ENCODE measurements at regions not wholly inside any gene's neighbourhood (a gene's known extent, or its start where the extent isn't known, plus 50 kb on each side); places are given as distances from the start of the nearest gene placed in this dataset.

- no peak for TF ChIP-seq CTCF (IDR thresholded peaks at IDR 0.05)
- no peak overlapping the region for H3K4me3 ChIP-seq
- DNase-seq (ENCODE audit: low spot score) = no peak
- H3K27ac ChIP-seq = no peak overlapping the region
Measured at GRCh38 chr1:5763696-5764370, 228.4 kb downstream of the NPHP4 start.

GRCh38 chr1:5758859-5759578 is 233.2 kb downstream of the NPHP4 start:
- no peak for DNase-seq (ENCODE audit: low spot score)
- H3K27ac ChIP-seq = no peak overlapping the region
- no peak for TF ChIP-seq CTCF (IDR thresholded peaks at IDR 0.05)

GRCh38 chr1:5758000-5758858 is 234.0 kb downstream of the NPHP4 start:
- no peak for TF ChIP-seq CTCF (IDR thresholded peaks at IDR 0.05)
- H3K27ac ChIP-seq = no peak overlapping the region
- DNase-seq (ENCODE audit: low spot score) = no peak
- no peak overlapping the region for H3K4me3 ChIP-seq

More at GRCh38 chr1:5758859-5759578, 233.2 kb downstream of the NPHP4 start:
- H3K4me3 ChIP-seq = no peak overlapping the region

- no peak for TF ChIP-seq CTCF (IDR thresholded peaks at IDR 0.05)
- Histone ChIP-seq H3K4me3 (no peak overlapping the region), H3K27ac (no peak overlapping the region)
- DNase-seq (ENCODE audit: low spot score) = no peak
Measured at GRCh38 chr1:5757187-5757805, 234.9 kb downstream of the NPHP4 start.

- no peak overlapping the region for H3K27ac ChIP-seq
- no peak overlapping the region for H3K4me3 ChIP-seq
- DNase-seq (ENCODE audit: low spot score) = no peak
- no peak for TF ChIP-seq CTCF (IDR thresholded peaks at IDR 0.05)
Measured at GRCh38 chr1:5756434-5757186, 235.6 kb downstream of the NPHP4 start.

- H3K27ac ChIP-seq = no peak overlapping the region
- no peak overlapping the region for H3K4me3 ChIP-seq
- TF ChIP-seq CTCF (IDR thresholded peaks at IDR 0.05) = no peak
- DNase-seq (ENCODE audit: low spot score) = no peak
Measured at GRCh38 chr1:5755552-5756125, 236.6 kb downstream of the NPHP4 start.
